MV-4-11 (cell line): ENCODE measurements at regions not wholly inside any gene's neighbourhood (a gene's known extent, or its start where the extent isn't known, plus 50 kb on each side); places are given as distances from the start of the nearest gene placed in this dataset.
"Not testable (repeated sequence)": the region's sequence is repeated elsewhere in the genome, so short reads cannot be mapped to it uniquely, and the experiment has no call there.

ENCODE experiments used
- DNase-seq: peaks from one replicate; lab custom pipeline; 2025; lab: John Stamatoyannopoulos, UW

DNA sequence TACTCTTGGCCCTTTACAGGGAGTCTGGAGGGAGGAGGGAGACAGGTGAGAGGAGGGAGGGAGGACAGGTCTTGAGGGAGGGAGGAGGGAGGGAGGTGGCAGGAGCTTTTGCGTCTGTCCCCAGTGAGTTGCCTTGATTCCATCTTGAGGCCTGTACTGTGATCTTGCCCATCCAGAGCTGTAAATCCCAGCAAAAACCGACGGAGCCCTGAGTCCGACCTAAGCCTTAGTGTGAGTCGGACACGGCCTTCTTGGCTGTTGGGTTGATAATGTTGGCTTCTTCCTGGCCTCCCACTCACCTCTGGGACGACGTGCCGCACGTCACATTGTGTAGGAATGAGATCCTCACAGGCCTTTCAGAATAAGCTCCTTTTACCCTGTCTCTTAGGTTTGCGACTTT lies 72.5 kb downstream of the RGS12 start:
- DNase-seq, result no peak

DNA sequence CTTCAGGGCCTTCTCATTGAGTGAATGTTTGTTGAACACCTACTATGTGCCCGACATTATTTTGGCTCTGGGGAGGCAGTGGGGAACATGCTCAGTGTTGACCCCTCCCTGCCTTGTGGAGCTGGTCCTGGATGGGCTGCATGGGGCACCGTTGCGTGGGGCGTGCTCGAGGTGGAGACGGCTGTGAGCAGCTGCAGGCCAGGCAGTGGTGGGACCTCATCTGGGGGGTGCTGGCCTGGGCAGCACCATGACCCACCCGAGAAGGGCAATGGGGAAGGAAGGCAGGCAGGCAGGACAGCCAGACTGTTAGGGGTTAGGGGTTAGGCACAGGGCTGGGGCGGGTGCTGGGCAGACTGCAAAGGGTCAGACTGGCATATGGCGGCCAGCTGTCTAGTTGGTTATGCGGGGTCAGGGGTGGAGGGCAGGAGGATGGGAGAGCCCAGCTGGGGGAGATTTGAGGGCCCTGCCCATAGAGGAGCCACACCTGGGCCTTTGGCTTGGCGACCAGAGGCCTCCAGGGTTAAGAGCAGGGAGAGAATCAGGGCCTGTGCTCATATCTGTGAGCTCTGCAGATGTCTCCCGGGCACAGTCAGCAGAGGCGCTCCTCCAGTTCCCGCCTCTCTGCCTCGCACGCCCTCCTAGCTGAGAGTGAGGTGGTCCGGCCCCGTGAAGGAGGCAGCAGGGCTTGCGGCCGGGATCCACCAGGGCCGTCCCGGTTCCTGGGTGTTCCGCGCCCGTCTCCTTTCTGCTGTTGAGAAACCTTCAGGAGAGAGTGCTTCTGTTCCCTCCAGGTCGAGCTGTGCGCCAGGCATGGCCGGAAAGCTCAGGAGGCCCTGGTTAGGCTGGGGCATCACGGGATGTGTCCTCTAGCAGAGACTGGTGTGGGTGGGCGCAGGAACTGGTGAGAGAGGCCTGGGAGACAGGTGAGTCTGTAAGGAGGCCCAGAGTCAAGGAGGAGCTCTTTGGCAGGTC lies 73.3 kb downstream of the RGS12 start:
- DNase-seq, result no peak

- no peak for DNase-seq
These were observed 74.3 kb downstream of the RGS12 start for GRCh38 chr4:3366893-3367775.

GRCh38 chr4:3367866-3368265 lies 73.9 kb upstream of the HGFAC start:
- DNase-seq, result no peak

GRCh38 chr4:3368334-3368733 lies 73.4 kb upstream of the HGFAC start:
- DNase-seq, result no peak

DNA sequence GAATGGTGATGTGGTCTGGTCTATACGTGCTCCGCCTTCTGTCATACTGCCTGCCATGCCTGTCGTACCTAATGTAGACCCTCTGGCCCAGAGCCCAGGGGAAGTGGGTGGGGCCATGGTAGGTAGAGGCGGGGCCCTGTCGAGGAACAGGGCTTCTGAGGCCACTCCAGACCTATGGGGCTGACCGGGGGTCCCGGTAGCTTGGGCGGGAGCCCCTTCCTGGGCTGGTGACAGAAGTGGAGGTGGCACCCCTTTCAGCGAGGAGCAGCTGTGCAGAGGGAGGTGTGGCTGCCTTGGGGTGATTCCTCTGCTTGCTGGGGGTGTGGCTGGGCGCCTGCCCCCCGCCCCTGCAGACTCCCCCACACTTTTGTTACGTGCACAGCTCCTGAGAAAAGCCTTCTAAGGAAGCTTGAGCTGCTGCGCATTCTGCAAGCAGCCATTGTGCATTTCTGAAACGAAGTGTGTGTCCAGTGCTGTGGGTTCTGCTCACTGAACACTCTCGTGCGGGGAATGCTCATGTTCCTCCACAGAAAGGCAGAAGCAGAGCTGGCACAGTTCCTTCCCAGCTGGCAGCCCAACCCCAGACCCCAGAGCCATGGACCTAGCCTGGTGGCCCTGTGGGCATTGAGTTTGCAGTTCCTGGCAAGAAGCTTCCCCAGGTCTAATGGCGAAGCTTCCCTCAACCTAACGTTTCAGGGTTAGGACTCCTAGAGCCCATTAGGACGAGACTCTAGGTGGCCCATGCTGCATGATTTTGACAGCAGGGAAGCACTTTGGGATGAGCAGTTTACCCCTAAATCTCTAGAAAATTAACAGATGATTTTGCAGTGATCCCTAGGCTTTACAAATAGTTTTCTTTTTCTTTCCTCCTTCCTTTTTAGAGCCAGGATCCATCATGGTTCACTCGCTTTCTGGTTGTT lies 72.7 kb upstream of the HGFAC start:
- DNase-seq, result no peak

DNA sequence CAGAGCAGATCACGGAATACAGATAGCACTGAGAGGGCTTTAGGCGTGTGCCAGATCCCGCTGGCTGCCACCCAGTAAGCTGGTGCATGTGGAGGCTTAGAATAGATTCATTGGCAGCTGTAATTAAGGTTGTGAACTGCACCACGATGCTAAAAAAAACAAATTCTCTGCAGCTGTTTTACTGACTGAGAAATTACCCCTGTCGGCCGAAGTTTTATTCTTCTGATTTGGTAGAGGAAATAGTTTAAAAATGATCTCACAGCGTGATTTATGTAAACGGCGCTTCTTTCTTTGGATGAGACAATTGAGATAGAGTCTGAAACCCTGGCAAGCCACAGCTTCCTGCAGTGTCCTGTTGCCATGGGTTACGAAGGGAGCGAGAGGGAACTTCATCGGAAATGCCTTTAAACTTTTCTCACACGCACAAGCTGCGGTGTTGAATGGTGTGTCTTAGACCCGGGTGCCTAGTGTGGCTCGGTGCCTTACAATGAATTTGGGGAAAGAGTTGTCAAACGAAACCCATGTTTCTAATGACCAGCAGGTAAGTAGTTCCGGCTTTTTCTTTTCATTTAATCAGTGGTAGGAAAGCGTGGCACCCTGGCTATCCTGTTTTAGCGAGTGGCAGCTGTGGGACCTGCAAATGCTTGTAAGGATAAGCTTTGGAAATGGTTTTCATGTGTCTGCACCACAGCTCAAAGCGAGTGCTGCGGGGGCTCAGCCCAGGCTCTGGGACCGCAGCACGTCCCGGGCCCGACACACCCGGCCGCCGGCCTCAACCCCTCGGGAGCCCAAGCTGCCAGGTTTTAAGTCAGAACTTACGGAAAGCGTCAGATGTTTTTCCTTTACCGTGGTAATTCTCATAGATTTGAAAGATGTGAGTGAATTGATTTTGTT lies 71.7 kb upstream of the HGFAC start:
- peak; percentile 93 for DNase-seq

DNA sequence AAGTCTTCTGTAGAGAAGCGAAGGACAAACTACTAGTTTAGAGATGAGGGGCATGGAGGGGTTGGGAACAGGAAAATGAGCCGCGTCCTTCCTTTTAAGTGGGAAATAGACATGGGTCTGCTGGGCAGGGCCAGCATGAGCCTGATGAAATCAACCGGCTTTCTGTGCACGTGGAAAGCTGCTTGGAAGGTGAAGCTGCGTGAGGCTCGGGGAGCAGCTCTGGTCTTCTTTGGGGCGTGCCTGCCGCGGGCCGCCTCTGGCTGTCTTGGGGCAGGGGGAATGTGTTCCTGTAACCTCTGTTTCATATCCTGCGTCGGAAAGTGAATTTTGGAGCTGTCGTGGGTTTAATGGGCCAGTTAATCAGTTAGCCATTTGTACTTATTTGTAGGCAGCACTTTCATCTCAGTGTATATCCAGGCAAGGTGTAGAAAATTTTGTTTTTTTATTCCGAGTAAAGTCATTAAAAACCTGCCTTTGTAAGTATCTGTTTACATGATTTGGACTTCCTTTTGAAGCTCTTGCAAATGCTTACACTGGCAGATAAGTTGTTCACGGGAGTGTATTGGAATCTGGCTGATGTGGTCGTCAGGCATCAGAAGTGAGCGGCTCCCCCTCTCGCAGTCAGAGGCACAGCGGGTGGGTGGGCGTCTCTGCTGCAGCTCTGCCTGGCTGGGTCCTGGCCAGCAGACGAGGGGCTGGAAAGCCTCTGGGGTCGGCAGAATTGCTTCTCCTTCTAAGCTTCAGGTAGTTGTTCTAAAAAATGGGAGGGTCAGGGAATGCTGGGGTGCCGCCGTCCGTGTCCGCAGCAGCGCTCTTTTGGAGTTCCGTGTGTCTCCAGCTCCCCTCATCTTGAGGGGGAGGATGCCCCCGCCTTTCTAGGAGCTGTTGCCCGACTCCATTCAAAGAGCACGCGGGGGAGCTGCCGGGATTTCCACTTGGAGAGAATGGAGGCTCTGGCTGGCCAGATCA lies 70.5 kb upstream of the HGFAC start:
- DNase-seq, result no peak

DNA sequence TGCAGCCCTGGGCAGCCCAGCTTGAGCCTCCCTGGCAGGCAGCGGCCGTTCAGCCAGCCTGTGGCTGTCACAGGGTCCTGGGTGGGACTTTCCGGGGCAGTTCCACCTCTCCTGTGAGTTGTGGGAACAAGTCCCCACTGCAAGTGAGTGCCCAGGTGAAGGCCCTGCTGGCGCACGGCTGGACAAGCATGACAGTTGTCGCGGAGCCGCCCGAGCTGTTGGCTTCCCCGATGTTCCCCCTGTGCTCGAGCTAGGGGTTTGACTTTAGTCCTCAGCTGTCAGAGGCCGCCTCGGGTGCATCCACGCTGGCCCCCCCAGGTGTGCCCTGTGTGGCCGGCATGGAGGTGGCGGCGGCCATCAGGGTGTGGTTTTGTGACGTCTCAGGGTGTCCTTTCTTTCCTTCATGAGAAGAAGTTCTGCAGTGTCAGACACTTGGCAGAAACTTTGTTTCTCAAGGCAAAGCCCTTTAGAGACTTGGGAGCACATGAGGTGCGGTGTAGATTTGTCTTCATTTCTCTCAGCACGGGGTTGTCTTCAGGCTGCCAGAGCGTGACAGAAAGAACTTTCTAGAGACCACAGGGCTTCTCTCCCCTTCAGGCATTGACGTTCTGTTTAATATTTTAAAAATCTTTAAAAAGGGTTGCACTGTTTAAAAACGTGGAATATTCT lies 69.4 kb upstream of the HGFAC start:
- DNase-seq, result no peak

DNA sequence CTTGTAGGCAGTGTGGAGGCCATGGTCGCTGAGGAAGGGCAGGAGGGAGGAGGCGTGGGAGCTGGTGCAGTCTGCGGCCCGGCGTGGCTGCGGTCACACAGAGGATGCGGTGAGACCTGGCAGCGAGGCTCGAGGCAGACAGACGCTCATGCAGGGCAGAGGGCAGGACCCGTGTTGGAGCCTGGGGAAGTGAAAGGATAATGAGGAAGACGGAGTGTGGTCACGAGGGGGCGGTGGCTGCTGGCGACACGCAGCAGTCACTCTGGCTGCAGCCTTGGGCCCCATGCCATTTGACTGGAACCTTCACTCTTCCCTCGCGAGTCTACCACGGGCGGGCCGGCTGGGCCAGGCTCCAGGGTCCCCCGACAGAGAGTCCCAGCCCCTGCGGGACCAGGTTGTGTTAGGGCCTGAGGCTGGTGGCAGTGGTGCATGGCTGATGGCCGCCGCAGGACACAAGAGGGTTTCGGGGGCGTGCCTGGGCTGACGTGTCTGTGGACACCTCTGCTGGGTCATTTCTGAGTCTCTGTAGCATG lies 68.8 kb upstream of the HGFAC start:
- DNase-seq, result peak; percentile 98

- no peak for DNase-seq
These were observed 68.3 kb upstream of the HGFAC start for GRCh38 chr4:3373468-3373867.

- DNase-seq, result no peak
These were observed 67.6 kb upstream of the HGFAC start for GRCh38 chr4:3374011-3374645.

DNA sequence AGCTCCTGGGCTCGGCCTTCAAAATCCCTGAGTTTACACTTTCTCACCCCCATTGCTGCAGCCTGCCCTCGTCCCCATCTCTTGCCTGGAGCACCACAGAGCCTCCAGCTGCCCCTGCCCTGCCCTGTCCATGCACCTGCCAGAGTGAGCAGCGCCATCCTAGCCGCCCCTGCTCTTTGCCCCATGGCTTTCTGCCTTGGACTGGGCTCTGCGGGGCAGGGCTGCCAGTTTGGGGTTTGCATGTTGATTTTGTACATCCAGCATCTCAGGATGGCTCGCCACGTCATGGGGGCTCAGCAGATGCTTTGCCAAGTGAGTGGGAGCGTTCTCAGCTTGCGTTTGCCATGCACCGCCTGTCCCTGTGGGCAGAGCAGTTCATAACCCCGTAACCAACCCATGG lies 67.1 kb upstream of the HGFAC start:
- no peak for DNase-seq

GRCh38 chr4:3375688-3376087 lies 66.1 kb upstream of the HGFAC start:
- no peak for DNase-seq

- no peak for DNase-seq
These were observed 65.5 kb upstream of the HGFAC start for GRCh38 chr4:3376266-3376665.

DNA sequence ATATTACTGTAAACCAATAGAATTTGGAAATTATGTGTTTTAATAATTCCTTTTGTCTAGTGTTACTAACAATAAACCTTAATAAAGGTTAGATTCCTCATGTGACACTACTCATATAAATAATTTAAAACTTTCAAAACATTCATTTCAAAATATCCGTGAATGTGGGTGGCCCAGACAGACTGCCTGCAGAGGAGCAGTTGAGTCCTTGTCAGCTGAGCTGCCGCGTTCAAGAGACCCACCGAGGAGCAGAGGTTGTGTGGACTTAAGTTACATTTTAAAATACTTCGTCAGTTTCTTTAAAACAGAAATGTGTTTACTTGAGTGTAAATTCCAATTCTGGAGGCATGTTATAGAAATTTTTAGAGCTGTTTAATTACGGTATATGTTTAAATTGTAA lies 64.2 kb upstream of the HGFAC start:
- DNase-seq, result no peak

DNA sequence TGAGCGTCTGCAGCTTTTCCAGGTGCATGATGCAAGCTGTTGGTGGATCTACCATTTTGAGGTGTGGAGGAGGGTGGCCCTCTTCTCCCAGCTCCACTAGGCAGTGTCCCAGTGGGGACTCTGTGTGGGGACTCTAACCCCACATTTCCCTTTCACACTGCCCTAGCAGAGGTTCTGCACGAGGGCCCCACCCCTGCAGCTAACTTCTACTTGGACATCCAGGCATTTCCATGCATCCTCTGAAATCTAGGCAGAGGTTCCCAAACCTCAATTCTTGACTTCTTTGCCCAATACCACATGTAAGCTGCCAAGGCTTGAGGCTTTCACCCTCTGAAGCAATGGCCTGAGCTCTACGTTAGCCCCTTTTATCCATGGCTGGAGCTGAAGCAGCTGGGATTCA lies 61.4 kb upstream of the HGFAC start:
- not testable (repeated sequence) for DNase-seq

GRCh38 chr4:3381208-3381607 lies 60.6 kb upstream of the HGFAC start:
- not testable (repeated sequence) for DNase-seq
